HUES64 (cell line): ENCODE measurements at regions not wholly inside any gene's neighbourhood (a gene's known extent, or its start where the extent isn't known, plus 50 kb on each side); places are given as distances from the start of the nearest gene placed in this dataset.
"Not testable (repeated sequence)": the region's sequence is repeated elsewhere in the genome, so short reads cannot be mapped to it uniquely, and the experiment has no call there.

Experiments used
- H3K27ac ChIP-seq: 2 replicates; pipeline ENCODE4 v1.7.0; 2013; ENCODE audit warnings: low read depth, low read length, inconsistent platforms
- H3K27me3 ChIP-seq: 2 replicates; pipeline ENCODE4 v1.6.1; 2013; ENCODE audit warnings: mild to moderate bottlenecking, low read length; ENCODE audit not compliant: insufficient read depth
- H3K36me3 ChIP-seq: 2 replicates; pipeline ENCODE4 v1.6.1; 2013; ENCODE audit warnings: mild to moderate bottlenecking, low read length; ENCODE audit not compliant: insufficient read depth
- H3K4me1 ChIP-seq: 2 replicates; pipeline ENCODE4 v1.6.1; 2013; ENCODE audit warnings: mild to moderate bottlenecking, low read length, moderate library complexity; ENCODE audit not compliant: insufficient read depth
- H3K4me3 ChIP-seq: 2 replicates; pipeline ENCODE4 v1.5.1; 2013; ENCODE audit warnings: mild to moderate bottlenecking, low read length, moderate library complexity
- H3K9ac ChIP-seq: 2 replicates; pipeline ENCODE4 v1.6.1; 2013; ENCODE audit warnings: mild to moderate bottlenecking, low read depth, low read length
- H3K9me3 ChIP-seq: 2 replicates; pipeline ENCODE4 v1.6.1; 2013; ENCODE audit warnings: low read depth, low read length; ENCODE audit not compliant: insufficient read depth
- WGBS: fragments of 150-250, 120-280 bp; methylation state at CpG from one replicate; pipeline ENCODE4 v1.1.7; 2013; ENCODE audit warnings: missing lambda C conversion rate; 5-methylcytosine and 5-hydroxymethylcytosine counted together

DNA sequence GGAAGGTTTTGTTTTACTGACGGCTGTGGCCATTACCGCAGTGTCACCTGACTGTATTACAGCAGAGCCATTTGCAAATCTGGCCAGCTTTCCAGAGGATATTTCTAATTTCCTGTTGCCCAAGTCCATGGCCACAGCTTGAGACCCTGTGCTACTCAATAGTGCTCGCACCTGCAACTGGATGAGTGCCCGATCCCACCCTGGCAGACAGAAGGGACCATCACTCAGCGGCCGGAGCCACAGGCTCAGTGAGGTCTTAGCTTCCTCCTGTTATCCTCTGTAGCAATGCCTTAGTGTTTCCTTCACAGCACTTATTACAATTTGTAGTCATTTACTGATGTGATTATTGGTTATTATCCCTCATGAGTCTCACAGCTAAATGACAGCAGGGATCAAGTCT is 184.8 kb downstream of the LRRN1 start:
- no peak overlapping the region for H3K27ac ChIP-seq
- no peaks in the 10 kb centered on the region for H3K27me3 ChIP-seq
- H3K36me3 ChIP-seq, result no peaks in the 10 kb centered on the region
- H3K9me3 ChIP-seq, result no peaks in the 10 kb centered on the region
- no peak overlapping the region for H3K4me3 ChIP-seq
- no peak overlapping the region for H3K9ac ChIP-seq
- H3K4me1 ChIP-seq, result no peaks in the 10 kb centered on the region
- 96% methylated on average over 6 of the region's 6 CpGs for WGBS

DNA sequence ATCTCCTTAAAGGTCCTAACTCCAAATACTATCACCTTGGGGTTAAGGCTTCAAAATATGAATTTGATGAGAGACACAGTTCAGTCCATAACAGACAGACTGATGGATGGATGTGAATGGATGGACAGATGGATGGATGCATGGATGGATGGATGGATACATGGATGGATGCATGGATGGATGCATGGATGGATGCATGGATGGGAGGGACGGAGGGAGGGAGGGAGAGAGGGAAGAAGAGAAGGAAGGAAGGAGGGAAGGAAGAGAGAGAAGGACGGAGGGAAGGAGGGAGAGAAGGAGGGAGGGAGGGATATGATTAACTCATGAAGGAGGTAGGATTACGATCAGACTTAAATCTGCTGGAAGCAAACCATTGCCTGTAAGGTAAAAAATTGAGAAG is 192.4 kb downstream of the LRRN1 start:
- no peaks in the 10 kb centered on the region for H3K9me3 ChIP-seq
- no peaks in the 10 kb centered on the region for H3K27me3 ChIP-seq
- H3K4me3 ChIP-seq, result no peak overlapping the region
- H3K27ac ChIP-seq, result no peak overlapping the region
- WGBS, result 91% methylated on average over 3 of the region's 3 CpGs
- no peaks in the 10 kb centered on the region for H3K36me3 ChIP-seq
- H3K4me1 ChIP-seq, result no peaks in the 10 kb centered on the region
- H3K9ac ChIP-seq, result no peak overlapping the region

DNA sequence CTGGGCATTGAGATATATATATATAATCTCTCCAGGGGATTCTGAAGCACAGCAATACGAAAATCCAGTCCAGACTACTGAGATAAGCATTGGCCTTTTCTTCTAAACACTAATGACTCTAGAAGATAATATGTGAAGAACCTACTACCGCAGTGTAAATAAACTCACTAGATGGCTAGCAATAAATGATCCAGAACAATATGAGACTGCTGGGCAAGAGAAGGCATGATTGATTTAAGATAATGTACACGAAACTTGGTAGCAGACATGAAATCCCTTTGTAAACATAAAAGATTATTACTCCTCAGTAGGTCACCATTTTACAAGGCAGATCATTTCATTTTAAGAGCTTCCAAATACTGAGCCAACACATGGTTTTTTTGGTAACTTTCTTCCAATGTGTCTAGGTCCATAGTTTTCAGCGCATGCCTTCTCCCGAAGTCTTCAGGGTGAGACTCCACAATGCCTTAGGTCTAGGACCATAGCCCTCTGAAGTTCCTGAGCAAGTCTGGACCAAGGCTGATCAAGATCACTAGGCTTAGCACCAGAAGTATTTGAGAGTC is 193.2 kb downstream of the LRRN1 start:
- Histone ChIP-seq H3K27me3 (no peaks in the 10 kb centered on the region), H3K27ac (no peak overlapping the region), H3K9me3 (no peaks in the 10 kb centered on the region), H3K4me3 (no peak overlapping the region), H3K4me1 (no peaks in the 10 kb centered on the region), H3K9ac (no peak overlapping the region), H3K36me3 (no peaks in the 10 kb centered on the region)
- 97% methylated on average over 5 of the region's 5 CpGs for WGBS

DNA sequence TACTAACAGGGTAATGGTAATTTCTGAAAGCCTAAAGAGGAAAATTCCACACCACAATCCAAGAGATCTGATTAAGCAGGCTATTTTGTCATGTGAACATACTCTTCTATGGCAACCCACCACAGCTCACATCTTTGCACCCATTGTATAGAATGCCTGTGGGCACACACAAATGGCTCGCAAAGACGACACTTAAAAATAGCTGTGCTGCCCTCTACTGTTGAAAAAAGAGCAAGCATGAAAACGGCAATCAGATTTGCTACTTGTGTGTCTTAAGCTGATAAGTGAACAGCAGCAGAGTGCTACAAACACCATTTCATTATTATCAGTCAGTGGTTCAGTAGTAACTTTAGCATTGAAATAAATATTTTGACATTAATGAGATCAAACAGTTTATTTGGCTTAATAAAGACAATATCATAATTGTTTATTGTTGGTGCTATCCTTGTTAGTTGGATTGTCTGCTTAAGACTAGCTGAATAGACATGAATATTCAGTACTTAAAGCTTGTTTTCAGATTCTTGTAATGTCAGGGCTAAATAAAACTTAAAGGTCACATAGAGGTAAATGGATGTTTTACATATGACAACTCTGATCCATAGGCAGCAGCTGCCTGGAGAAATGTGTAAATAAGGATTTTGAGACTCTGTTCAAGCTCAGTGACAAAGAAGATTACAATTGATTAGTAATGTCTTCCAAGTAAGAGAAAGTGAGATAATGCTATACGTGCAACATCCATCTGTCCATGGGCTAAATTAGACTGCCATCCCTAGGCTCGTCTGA is 199.1 kb downstream of the LRRN1 start:
- Histone ChIP-seq H3K4me3 (no peak overlapping the region), H3K4me1 (peaks cover 9% of the 10 kb centered on the region; the same call in 1 of the 2 replicates), H3K27ac (no peak overlapping the region), H3K9ac (no peak overlapping the region), H3K9me3 (no peaks in the 10 kb centered on the region), H3K36me3 (no peaks in the 10 kb centered on the region), H3K27me3 (no peaks in the 10 kb centered on the region)
- WGBS, result 46% methylated on average over 5 of the region's 5 CpGs

DNA sequence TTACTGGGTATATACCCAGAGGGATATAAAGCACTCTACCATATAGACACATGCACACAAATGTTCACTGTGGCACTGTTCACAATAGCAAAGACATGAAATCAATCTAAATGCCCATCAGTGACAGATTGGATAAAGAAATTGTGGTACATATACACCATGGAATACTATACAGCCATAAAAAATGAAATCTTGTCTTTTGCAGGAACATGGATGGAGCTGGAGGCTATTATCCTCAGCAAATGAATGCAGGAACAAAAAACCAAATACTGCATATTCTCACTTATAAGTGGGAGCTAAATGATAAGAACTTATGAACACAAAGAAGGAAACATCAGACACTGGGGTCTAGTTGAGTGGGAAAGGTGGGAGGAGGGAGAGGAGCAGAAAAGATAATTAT is 200.1 kb downstream of the LRRN1 start:
- not testable (repeated sequence) for H3K27ac ChIP-seq, H3K27me3 ChIP-seq, H3K36me3 ChIP-seq, H3K9me3 ChIP-seq, H3K4me1 ChIP-seq, H3K4me3 ChIP-seq, H3K9ac ChIP-seq

DNA sequence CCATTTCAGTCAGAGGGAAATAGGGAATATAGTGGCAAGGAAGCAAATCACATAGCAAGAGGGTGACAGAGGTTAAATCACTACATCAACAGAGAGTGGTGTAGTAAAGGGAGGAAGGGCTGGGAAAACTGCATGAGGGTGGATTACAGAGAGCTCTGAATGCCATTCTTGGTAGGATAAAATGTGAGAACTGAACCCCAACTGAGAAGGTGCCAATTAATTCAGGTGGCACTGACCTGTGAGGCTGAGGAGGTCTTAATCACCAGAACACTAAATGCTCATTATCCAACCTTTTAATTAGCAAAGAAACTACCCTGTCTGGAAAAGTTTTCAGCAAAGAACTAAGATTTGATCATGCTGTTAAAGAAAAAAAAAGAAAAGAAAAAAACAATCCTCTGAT is 202.7 kb downstream of the LRRN1 start:
- Histone ChIP-seq H3K9ac (no peak overlapping the region), H3K4me3 (no peak overlapping the region), H3K27me3 (no peaks in the 10 kb centered on the region), H3K36me3 (no peaks in the 10 kb centered on the region), H3K9me3 (no peaks in the 10 kb centered on the region), H3K27ac (no peak overlapping the region), H3K4me1 (peaks cover 9% of the 10 kb centered on the region; the same call in 1 of the 2 replicates)

DNA sequence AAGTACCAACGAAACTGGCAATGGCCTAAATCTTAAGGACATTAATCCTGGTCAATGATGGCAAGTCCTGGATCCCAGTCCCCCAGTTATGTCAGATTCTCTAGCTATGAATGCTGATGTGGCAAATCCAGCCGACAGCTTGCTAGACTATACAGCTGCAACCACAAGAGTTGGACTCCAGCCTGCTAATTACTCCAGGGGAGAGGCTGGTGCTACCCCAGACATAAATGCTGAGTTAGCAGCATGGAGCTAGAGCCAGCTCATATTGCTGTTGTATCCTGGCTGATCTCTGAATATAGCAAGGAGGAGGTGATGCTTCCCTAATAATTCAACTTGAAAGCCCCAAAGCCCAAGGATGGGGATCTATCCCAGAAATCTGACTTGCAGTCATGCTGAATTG is 207.1 kb downstream of the LRRN1 start:
- peaks cover 9% of the 10 kb centered on the region; the same call in 1 of the 2 replicates for H3K4me1 ChIP-seq
- no peaks in the 10 kb centered on the region for H3K27me3 ChIP-seq
- WGBS, result 92% methylated on average over 2 of the region's 2 CpGs
- no peaks in the 10 kb centered on the region for H3K36me3 ChIP-seq
- H3K9ac ChIP-seq, result no peak overlapping the region
- no peak overlapping the region for H3K4me3 ChIP-seq
- H3K9me3 ChIP-seq, result no peaks in the 10 kb centered on the region
- H3K27ac ChIP-seq, result no peak overlapping the region

DNA sequence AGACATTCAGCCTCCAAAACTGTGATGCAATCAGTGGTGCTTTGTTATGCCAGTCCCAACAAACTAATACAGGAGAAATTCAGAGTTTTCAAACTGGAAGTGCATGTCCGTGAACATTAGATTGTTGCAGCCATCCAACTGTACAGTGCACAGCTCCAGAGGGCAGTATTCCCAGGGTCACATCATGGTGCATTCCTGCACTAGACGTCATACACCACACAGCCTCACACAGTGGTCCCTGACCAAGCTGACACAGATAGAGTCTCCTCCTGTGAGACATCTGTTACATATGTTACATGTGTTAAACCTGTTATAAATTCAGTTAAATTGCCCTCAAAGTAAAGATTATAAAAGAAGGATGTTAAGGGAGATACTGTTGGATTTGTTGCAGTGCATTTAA is 209.0 kb downstream of the LRRN1 start:
- Histone ChIP-seq H3K4me3 (no peak overlapping the region), H3K9ac (no peak overlapping the region), H3K9me3 (peaks cover 6% of the 10 kb centered on the region; the same call in 1 of the 2 replicates), H3K36me3 (no peaks in the 10 kb centered on the region), H3K27ac (no peak overlapping the region), H3K27me3 (no peaks in the 10 kb centered on the region), H3K4me1 (no peaks in the 10 kb centered on the region)
- 93% methylated on average over 2 of the region's 2 CpGs for WGBS

DNA sequence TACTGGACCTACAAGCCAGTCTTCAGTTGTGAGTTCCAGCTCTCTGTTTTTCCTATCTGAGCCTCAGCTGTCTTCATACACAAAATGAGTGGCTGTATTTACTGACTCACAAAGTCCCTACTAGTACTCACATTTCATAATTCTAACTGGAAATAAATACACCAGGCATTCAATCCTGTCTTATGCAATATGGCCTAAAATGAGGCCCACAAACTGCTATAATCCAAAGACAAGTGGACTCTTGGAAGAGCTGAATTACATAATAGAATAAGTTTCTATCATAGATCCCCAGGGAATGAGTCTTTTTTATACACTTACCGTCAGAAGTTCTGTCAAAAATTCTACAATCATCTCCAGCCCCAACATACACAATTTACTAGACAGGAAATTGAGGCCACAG is 211.9 kb downstream of the LRRN1 start:
- Histone ChIP-seq H3K36me3 (no peaks in the 10 kb centered on the region), H3K9me3 (peaks cover 6% of the 10 kb centered on the region; the same call in 1 of the 2 replicates), H3K9ac (no peak overlapping the region), H3K27me3 (no peaks in the 10 kb centered on the region), H3K4me1 (peaks cover 4% of the 10 kb centered on the region), H3K27ac (no peak overlapping the region), H3K4me3 (no peak overlapping the region)
- 93% methylated on average over 1 of the region's 1 CpG for WGBS

DNA sequence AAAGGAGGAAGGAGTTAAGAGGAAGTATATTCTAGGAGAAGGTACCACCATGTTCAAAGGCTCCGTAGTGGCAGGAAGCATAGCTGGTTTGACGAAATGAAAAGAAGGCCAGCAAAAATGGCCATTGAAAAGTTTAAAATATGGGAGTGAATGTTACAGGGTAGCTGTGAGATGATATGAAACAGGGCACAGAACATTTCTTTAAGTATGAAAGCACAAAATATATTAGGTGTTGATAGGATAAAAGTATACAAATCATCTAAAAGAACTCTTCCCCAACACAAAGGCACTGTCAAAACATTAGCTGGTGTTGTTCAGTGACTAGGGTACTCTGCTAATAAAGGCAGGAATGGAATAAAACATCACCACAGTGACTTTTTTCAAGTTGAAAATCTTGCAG is 216.2 kb downstream of the LRRN1 start:
- Histone ChIP-seq H3K4me3 (no peak overlapping the region), H3K36me3 (no peaks in the 10 kb centered on the region), H3K9ac (no peak overlapping the region), H3K4me1 (peaks cover 7% of the 10 kb centered on the region), H3K9me3 (peaks cover 6% of the 10 kb centered on the region; the same call in 1 of the 2 replicates), H3K27me3 (no peaks in the 10 kb centered on the region), H3K27ac (no peak overlapping the region)
- WGBS, result 92% methylated on average over 2 of the region's 2 CpGs

DNA sequence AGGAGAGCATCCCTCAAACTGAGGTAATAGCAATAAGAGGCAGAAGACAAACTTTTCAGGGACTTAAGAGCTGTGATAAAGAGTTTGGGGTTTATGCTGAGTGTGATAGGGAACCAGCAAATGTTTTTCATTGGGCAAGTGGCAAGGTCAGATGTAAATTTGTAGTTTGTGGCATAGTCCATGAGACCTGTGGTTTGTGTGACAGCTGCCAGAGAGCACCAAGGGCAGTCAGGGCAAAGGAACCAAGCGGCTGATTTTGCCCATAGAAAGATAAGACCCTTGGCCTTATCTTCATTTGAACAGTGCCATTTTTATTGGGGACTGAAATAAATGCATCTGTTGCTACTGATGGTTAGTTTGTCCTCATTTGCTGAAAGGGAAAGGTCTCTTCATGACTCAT is 220.3 kb downstream of the LRRN1 start:
- Histone ChIP-seq H3K27ac (no peak overlapping the region), H3K4me3 (no peak overlapping the region), H3K4me1 (peaks cover 7% of the 10 kb centered on the region), H3K36me3 (no peaks in the 10 kb centered on the region), H3K9ac (no peak overlapping the region), H3K9me3 (no peaks in the 10 kb centered on the region), H3K27me3 (no peaks in the 10 kb centered on the region)
- 97% methylated on average over 1 of the region's 1 CpG for WGBS
